ENCODE measurements at regions not wholly inside any gene's neighbourhood (a gene's known extent, or its start where the extent isn't known, plus 50 kb on each side); places are given as distances from the start of the nearest gene placed in this dataset.
A peak's percentile ranks its signal among the peaks of the same experiment; 100 is the strongest.
"Not testable (repeated sequence)": the region's sequence is repeated elsewhere in the genome, so short reads cannot be mapped to it uniquely, and the experiment has no call there.

DNA sequence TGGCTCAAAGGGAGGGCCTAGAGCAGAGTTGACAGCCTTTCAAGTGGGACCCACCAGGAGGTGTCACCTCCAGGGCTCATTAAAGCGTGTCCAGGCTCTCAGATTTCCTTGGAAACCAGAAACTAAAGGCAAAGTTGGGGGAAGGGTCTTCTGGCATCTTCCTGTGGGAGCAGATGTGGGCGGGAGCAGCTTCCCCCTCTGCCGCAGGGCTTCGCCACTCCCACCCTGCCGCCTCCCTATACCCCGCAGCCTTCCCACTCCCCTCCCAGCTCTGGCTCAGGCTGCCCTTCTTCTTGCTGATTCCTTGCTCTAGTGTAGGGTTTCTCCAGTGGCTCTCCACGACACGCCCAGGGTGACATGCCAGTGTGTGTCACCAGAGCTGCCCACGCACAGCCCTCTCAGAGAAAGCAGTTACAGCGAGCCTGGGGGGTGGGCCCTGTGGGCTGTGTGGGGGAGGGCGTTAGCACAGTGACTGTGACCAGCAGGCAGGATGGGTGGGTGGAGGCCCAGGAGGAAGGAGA lies 91.6 kb upstream of the LRPAP1 start:
- FAIRE-seq: not testable (repeated sequence)
- peak in 1 of 2 donors; percentile 34 for DNase-seq (ENCODE audit: low spot score in 2 of 2)

GRCh38 chr4:3623106-3623505 lies 90.9 kb upstream of the LRPAP1 start:
- FAIRE-seq: no peak
- DNase-seq (ENCODE audit: low spot score in 2 of 2): no peak

DNA sequence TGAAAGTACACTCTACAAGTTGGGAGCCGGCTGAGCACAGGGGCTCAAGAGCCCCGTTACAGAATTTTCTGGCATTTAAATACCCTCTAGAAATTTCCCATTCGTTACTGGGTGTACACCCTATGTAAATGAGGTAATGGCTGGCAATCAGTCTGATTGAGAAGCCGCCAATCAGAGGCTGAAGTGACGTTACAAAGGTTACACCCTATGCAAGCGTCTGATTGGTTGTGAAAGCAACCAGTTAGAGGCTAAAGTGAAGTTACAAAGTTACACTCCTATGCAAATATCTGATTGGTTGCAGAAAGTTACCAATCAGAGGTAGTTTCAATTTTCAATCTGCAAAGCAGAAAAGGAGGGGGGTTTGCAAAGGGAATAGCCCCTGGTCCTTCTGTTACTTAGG lies 88.1 kb upstream of the LRPAP1 start:
- not testable (repeated sequence) for DNase-seq (ENCODE audit: low spot score in 2 of 2); FAIRE-seq

- not testable (repeated sequence) for FAIRE-seq; DNase-seq (ENCODE audit: low spot score in 2 of 2)
Measured at GRCh38 chr4:3619698-3620097, 87.5 kb upstream of the LRPAP1 start.

DNA sequence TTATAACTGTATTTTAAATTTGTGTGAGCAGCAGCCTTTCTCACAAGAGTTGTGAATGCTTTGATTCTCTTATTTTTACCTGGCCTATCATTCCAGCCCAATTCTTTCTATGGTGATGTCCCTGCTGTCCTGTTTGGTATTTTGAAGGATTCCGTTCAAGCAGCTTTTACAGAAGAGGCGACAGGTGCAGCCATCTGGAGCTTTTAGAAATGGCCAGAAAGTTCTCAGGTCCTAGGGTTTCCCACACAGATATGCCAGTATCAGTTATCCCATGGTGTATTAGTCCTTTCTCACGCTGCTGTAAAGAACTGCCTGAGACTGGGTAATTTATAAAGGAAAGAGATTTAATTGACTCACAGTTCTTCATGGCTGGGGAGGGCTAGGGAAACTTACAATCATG lies 86.1 kb upstream of the LRPAP1 start:
- not testable (repeated sequence) for FAIRE-seq; DNase-seq (ENCODE audit: low spot score in 2 of 2)

- DNase-seq (ENCODE audit: low spot score in 2 of 2) (no peak), FAIRE-seq (no peak)
Measured at GRCh38 chr4:3615386-3616286, 83.4 kb upstream of the LRPAP1 start.

- DNase-seq (ENCODE audit: low spot score in 2 of 2) (no peak), FAIRE-seq (no peak)
Measured at GRCh38 chr4:3614731-3614980, 82.4 kb upstream of the LRPAP1 start.

DNA sequence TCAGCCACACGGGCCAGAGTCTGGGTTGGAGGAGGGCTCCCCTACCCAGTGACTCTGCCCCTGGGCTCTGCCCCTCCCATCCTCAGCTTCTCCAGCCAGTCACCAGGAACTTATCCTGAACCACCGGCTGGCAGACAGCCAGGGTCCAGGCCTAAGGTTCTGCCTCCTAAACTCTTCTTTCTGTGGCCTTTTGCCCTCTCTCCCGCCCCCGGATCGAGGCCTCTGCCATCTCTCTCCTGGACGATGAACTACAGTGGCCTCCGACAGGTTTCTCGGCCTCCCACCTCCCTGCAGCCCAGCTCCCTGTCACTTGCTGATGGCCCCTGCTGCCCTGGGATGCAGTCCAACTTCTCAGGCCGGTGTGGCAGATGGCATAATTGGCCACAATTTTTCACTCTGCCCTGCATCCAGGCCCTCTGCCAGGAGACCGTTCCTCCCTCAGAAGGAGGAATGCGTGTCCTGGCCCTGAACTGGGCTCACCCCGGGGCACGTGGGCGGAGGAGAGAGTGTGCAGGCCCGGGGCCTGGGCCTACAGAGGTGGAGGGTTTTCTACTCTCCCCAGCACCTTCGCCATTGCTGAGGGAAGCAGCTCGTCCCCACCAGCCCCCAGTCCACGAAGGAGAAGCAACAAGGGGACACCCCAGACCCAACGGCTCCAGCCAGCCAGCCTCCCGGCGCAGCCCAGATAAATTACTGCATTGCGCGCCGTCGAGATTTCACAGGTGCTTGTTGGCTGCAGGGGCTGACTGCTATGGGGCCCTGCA lies 81.9 kb upstream of the LRPAP1 start:
- FAIRE-seq (no peak), DNase-seq (ENCODE audit: low spot score in 2 of 2) (no peak)

DNA sequence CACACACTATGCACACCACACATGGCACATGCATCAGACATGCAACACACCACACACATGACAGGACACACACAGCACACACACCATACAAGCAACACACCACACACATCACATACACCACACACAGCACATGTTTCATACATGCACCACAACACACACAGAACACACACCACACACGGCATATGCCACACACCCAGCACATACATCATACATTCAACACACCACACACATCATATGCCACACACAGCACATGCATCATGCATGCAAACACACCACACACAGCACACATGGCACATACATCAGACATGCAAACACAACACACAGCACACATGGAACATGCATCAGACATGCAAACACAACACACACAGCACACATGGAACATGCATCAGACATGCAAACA lies 80.7 kb upstream of the LRPAP1 start:
- FAIRE-seq (no peak), DNase-seq (ENCODE audit: low spot score in 2 of 2) (no peak)

DNA sequence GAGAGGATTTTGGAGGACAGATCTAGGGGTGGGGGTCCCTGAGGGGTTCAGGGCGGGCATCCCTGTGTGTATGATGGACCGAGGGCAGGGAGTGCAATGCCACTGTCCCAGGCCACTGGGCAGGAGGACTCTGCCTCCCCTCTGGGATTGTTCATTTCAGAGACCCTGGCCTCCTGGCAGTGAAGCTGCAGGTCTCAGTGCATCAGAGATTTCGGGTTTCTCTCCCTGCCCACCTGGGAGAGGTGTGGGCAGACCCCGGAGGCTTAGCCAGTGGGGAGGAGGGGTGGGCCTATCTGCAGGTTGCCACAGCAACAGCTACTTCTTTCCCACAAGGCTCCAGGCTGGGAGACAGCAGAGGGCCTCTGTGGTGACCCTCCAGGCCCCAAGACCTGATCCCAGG lies 80.1 kb upstream of the LRPAP1 start:
- no peak for DNase-seq (ENCODE audit: low spot score in 2 of 2)
- no peak for FAIRE-seq

GRCh38 chr4:3611778-3612177 lies 79.6 kb upstream of the LRPAP1 start:
- no peak for FAIRE-seq

DNA sequence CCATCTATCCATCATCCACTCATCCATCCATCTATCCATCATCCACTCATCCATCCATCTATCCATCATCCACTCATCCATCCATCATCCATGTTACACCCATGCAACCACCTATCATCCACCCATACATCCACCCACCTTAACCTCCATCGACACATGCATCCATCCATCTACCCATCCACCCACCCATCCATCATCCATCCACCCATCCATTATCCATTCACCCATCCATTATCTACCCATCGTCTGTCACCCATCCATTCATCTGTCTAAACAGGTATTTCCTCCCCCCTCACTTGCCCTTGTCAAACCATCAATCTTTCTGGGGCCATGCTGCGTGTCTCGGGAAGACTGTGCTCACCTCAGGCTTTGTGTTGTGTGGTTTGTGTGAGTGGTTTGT lies 78.6 kb upstream of the LRPAP1 start:
- FAIRE-seq; DNase-seq (ENCODE audit: low spot score in 2 of 2): not testable (repeated sequence)

More at GRCh38 chr4:3611778-3612177, 79.6 kb upstream of the LRPAP1 start:
- no peak for DNase-seq (ENCODE audit: low spot score in 2 of 2)

DNA sequence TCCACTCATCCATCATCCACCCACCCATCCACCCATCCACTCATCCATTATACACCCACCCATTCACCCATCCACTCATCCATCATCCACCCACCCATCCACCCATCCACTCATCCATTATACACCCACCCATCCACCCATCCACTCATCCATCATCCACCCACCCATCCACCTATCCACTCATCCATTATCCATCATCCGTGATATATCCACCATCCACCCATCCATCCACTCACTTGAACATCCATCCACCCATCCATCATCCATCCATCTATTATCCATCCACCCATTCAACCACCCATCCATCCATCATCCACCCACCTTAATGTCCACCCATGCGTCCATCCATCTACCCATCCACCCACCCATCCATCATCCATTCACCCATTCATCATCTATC lies 77.7 kb upstream of the LRPAP1 start:
- not testable (repeated sequence) for DNase-seq (ENCODE audit: low spot score in 2 of 2); FAIRE-seq

DNA sequence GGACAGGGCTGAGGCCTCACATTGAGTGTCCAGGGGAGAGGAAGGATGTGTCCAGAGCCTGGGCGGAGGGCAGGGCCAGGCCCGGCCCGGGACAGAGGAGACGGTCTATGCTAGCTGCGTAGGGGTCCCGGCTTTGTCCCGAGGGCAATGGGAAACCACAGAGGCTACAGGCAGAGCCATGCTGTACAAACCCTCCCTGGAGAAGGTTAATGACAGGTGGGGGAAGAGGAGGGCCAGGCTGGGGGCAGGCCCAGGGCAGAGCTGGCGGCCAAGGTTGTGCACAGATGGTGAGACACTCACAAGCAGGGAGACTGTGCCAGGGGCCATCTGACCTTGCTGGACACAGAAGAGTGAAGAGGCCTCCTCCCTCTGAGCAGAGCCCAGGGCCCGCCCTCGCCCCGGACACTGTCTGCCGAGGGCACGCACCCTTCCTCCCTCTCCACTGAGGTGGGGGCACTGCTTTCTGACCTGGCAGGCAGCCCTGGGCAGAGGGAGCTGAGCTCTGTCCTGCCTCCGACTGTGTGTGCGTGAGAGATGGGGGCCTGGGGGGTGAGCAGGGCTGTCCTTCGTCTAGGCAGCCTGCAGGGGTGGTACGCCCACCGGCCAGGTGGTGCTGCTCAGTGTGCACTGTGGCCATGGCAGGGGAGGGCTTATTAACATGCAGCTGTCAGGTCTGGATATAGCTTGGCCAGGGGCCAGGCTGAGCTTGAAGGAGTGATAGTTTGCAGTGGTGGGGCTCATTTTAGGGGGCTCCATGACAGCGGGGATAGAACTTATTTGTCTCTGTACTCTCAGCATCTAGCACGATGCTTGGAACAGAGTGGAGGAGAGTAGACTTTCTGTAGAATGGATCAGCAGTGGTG lies 75.7 kb upstream of the LRPAP1 start:
- DNase-seq (ENCODE audit: low spot score in 2 of 2) (no peak), FAIRE-seq (no peak)

- not testable (repeated sequence) for FAIRE-seq; DNase-seq (ENCODE audit: low spot score in 2 of 2)
Measured at GRCh38 chr4:3606850-3607249, 74.6 kb upstream of the LRPAP1 start.

GRCh38 chr4:3606271-3606670 lies 74.0 kb upstream of the LRPAP1 start:
- FAIRE-seq: not testable (repeated sequence)

DNA sequence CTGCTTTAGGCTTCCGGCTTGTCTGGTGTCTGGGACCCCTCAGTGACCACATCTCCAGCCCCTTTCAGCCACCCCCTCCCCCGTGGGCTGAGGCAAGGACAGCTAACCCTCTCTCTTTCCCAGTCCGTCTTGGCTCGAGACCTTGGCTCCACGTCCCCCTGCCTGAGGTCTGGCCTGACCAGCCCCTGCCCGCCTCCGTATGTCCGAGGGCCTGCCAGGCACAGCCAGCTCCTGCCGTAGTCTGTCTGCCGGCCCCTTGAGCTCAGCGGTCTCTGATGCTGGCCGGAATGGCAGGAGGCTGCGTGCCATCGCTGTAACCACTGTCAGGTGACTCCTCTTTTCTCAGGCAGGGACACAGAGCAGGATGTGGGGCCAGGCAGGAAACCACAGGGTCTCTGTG lies 73.3 kb upstream of the LRPAP1 start:
- FAIRE-seq (no peak), DNase-seq (ENCODE audit: low spot score in 2 of 2) (no peak)

More at GRCh38 chr4:3606271-3606670, 74.0 kb upstream of the LRPAP1 start:
- not testable (repeated sequence) for DNase-seq (ENCODE audit: low spot score in 2 of 2)

- not testable (repeated sequence) for DNase-seq (ENCODE audit: low spot score in 2 of 2); FAIRE-seq
Measured at GRCh38 chr4:3602886-3603645, 70.8 kb upstream of the LRPAP1 start.

- FAIRE-seq (no peak), DNase-seq (ENCODE audit: low spot score in 2 of 2) (no peak)
Measured at GRCh38 chr4:3601992-3602391, 69.8 kb upstream of the LRPAP1 start.

All from frontal cortex (tissue), 3 donors.